Endothelial cell (in vitro differentiated cells): ENCODE measurements at regions not wholly inside any gene's neighbourhood (a gene's known extent, or its start where the extent isn't known, plus 50 kb on each side); places are given as distances from the start of the nearest gene placed in this dataset.

Experiments used
- DNase-seq: peaks from one replicate; pipeline ENCODE4 v3.0.0; 2021; ENCODE audit warnings: low spot score
- H3K27ac Mint-ChIP-seq: one replicate; pipeline ENCODE4 v1.8.0; 2021; ENCODE audit warnings: mixed read lengths, inconsistent platforms; ENCODE audit not compliant: unreplicated experiment
- H3K27me3 Mint-ChIP-seq: one replicate; pipeline ENCODE4 v1.8.0; 2021; ENCODE audit warnings: mild to moderate bottlenecking, moderate library complexity, mixed read lengths, inconsistent platforms; ENCODE audit not compliant: unreplicated experiment
- H3K36me3 Mint-ChIP-seq: one replicate; pipeline ENCODE4 v1.8.0; 2021; ENCODE audit warnings: mild to moderate bottlenecking, low read depth, mixed read lengths, inconsistent platforms; ENCODE audit not compliant: unreplicated experiment
- H3K4me1 Mint-ChIP-seq: one replicate; pipeline ENCODE4 v1.8.0; 2021; ENCODE audit warnings: mild to moderate bottlenecking, mixed read lengths, inconsistent platforms; ENCODE audit not compliant: unreplicated experiment
- H3K4me3 Mint-ChIP-seq: one replicate; pipeline ENCODE4 v1.8.0; 2021; ENCODE audit warnings: mild to moderate bottlenecking, mixed read lengths, inconsistent platforms; ENCODE audit not compliant: unreplicated experiment
- H3K9me3 Mint-ChIP-seq: one replicate; pipeline ENCODE4 v1.8.0; 2021; ENCODE audit warnings: mixed read lengths, inconsistent platforms; ENCODE audit not compliant: unreplicated experiment
- CTCF ChIP-seq: fragments of 200-600 bp; sonication (generic); IDR thresholded peaks from one replicate; pipeline ENCODE4 v1.5.0; 2021; ENCODE audit warnings: antibody characterized with exemption; ENCODE audit not compliant: unreplicated experiment

GRCh38 chr1:38466487-38466886, 393.1 kb downstream of the RRAGC start:
- peaks cover 3% of the 10 kb centered on the region for H3K27me3 Mint-ChIP-seq
- H3K4me3 Mint-ChIP-seq: no peak overlapping the region
- no peaks in the 10 kb centered on the region for H3K4me1 Mint-ChIP-seq
- DNase-seq: no peak
- H3K27ac Mint-ChIP-seq: no peak overlapping the region
- H3K9me3 Mint-ChIP-seq: peaks cover 4% of the 10 kb centered on the region
- no peaks in the 10 kb centered on the region for H3K36me3 Mint-ChIP-seq
- no peak for TF ChIP-seq CTCF

DNA sequence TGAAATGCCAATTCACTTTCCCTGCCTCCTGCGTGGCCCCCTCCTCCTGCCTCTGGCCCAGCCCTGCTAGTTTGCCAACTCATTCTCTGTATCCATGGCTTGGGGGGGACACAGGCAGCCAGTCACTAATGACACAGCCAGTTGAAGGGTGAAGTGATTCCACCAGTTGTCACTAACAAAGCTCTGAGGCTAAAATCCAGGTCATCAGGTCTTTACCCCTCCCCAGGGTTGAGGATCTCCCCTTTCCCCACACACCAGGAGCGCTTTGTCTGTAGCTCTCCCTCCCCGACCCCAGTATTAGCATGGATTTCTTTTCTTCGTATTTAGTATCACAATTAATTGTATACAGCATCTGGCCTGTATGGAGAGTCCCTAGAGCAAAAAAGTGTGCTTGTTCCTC, 394.1 kb downstream of the RRAGC start:
- Mint-ChIP-seq H3K4me3 (no peak overlapping the region), H3K9me3 (peaks cover 4% of the 10 kb centered on the region), H3K27ac (no peak overlapping the region), H3K4me1 (no peaks in the 10 kb centered on the region), H3K27me3 (peaks cover 3% of the 10 kb centered on the region), H3K36me3 (no peaks in the 10 kb centered on the region)
- TF ChIP-seq CTCF: no peak
- DNase-seq: no peak

DNA sequence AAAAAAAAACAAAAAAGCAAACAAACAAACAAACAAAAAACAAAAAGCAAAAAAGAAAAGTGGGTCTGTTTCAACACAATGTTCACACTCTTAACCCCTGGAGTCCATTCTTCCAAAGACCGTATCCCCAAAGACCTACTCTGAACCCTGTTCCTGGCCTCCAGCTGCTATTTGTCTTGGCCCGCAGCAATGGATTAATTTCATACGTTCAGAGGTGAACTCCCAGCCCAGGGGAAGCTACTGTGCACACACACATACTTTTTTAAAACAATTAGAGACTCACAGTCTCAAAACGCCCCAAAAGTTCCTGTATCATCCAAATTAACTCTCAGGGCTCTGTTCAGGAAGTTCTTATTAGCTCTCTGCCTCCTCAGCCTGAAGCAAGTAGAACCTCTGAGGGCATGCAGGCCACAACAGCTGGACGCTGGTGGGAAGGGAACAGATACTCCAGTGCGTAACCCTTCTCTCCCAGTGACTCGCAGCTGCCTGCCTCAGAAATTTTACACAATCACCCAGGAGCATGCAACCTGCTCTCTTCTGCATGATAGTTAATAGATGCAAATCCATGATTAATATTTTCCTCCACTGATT, 395.4 kb downstream of the RRAGC start:
- no peak for TF ChIP-seq CTCF

GRCh38 chr1:38463074-38463473, 396.5 kb downstream of the RRAGC start:
- TF ChIP-seq CTCF: no peak
- DNase-seq: no peak
- no peaks in the 10 kb centered on the region for H3K4me1 Mint-ChIP-seq
- H3K9me3 Mint-ChIP-seq: peaks cover 4% of the 10 kb centered on the region
- H3K36me3 Mint-ChIP-seq: no peaks in the 10 kb centered on the region
- peaks cover 3% of the 10 kb centered on the region for H3K27me3 Mint-ChIP-seq
- H3K27ac Mint-ChIP-seq: no peak overlapping the region
- no peak overlapping the region for H3K4me3 Mint-ChIP-seq

More for the DNA sequence above, 395.4 kb downstream of the RRAGC start:
- H3K27ac Mint-ChIP-seq: no peak overlapping the region
- no peaks in the 10 kb centered on the region for H3K4me1 Mint-ChIP-seq
- no peak for DNase-seq
- no peak overlapping the region for H3K4me3 Mint-ChIP-seq
- H3K36me3 Mint-ChIP-seq: no peaks in the 10 kb centered on the region
- H3K9me3 Mint-ChIP-seq: peaks cover 4% of the 10 kb centered on the region
- peaks cover 3% of the 10 kb centered on the region for H3K27me3 Mint-ChIP-seq

- TF ChIP-seq CTCF: no peak
- H3K27me3 Mint-ChIP-seq: peaks cover 7% of the 10 kb centered on the region
- DNase-seq: no peak
- no peaks in the 10 kb centered on the region for H3K4me1 Mint-ChIP-seq
- H3K27ac Mint-ChIP-seq: no peak overlapping the region
- no peaks in the 10 kb centered on the region for H3K9me3 Mint-ChIP-seq
- no peaks in the 10 kb centered on the region for H3K36me3 Mint-ChIP-seq
- no peak overlapping the region for H3K4me3 Mint-ChIP-seq
Measured at GRCh38 chr1:38456531-38456876, 403.1 kb downstream of the RRAGC start.
